ENCODE measurements at regions not wholly inside any gene's neighbourhood (a gene's known extent, or its start where the extent isn't known, plus 50 kb on each side); places are given as distances from the start of the nearest gene placed in this dataset.
"Not testable (repeated sequence)": the region's sequence is repeated elsewhere in the genome, so short reads cannot be mapped to it uniquely, and the experiment has no call there.

DNA sequence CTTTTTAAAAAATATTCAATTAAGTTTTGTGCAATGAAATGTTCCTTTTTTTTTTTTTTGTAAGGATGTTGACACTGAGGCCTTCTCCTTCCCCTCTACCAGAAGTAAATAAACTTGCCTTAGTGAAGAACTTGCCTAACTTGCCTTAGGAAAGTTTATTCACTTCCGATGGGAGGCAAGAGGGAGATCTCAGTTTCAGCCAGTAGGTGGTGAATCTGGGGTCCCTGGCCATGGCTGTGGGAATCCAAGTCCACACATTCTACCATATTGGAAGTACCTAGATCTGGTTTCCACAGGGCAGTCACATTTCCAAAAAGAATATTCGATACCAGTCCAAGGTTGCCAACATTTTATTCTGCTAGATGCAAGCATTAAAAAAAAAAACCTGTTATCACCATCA, 270.9 kb downstream of the CCSER2 start:
- TF ChIP-seq, protein P1, sequence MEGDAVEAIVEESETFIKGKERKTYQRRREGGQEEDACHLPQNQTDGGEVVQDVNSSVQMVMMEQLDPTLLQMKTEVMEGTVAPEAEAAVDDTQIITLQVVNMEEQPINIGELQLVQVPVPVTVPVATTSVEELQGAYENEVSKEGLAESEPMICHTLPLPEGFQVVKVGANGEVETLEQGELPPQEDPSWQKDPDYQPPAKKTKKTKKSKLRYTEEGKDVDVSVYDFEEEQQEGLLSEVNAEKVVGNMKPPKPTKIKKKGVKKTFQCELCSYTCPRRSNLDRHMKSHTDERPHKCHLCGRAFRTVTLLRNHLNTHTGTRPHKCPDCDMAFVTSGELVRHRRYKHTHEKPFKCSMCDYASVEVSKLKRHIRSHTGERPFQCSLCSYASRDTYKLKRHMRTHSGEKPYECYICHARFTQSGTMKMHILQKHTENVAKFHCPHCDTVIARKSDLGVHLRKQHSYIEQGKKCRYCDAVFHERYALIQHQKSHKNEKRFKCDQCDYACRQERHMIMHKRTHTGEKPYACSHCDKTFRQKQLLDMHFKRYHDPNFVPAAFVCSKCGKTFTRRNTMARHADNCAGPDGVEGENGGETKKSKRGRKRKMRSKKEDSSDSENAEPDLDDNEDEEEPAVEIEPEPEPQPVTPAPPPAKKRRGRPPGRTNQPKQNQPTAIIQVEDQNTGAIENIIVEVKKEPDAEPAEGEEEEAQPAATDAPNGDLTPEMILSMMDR (IDR thresholded peaks at IDR 0.05) = no peak
- DNase-seq (no peak), ATAC-seq (no peak)
- H3K27ac ChIP-seq = no peak overlapping the region
- intact Hi-C loops (cut with DNase I) = no loop called here
- H3K27me3 ChIP-seq (ENCODE audit: low read depth) = no peaks in the 10 kb centered on the region
- H3K9me3 ChIP-seq = no peaks in the 10 kb centered on the region
- H3K4me1 ChIP-seq = no peaks in the 10 kb centered on the region
- H3K36me3 ChIP-seq = no peaks in the 10 kb centered on the region
- H3K4me3 ChIP-seq = no peak overlapping the region

DNA sequence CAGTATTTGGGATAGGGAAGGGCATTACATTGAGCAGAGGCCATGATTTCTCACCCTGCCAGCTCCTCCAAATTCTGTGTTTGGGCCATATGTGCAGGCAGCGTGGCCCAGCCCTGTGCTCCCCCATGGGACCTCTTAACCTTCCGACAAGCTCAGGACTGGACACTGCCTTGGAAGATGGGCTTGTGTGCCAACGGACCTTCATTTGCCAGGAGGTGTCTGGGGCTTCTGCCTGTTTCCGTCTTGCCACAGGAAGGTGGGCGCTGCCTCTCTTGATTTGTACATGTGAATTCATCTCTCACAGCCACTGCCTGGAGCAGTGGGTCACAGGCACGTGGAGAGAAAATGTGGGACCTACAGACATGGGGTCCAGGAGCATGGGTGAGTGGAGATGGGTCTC, 272.6 kb downstream of the CCSER2 start:
- DNase-seq = no peak
- Histone ChIP-seq H3K27ac (no peak overlapping the region), H3K4me3 (no peak overlapping the region), H3K27me3 (ENCODE audit: low read depth) (no peaks in the 10 kb centered on the region), H3K9me3 (no peaks in the 10 kb centered on the region), H3K36me3 (no peaks in the 10 kb centered on the region), H3K4me1 (no peaks in the 10 kb centered on the region)
- TF ChIP-seq, protein P1 (IDR thresholded peaks at IDR 0.05) = no peak
- no peak for ATAC-seq
- intact Hi-C loops (cut with DNase I) = no loop called here

DNA sequence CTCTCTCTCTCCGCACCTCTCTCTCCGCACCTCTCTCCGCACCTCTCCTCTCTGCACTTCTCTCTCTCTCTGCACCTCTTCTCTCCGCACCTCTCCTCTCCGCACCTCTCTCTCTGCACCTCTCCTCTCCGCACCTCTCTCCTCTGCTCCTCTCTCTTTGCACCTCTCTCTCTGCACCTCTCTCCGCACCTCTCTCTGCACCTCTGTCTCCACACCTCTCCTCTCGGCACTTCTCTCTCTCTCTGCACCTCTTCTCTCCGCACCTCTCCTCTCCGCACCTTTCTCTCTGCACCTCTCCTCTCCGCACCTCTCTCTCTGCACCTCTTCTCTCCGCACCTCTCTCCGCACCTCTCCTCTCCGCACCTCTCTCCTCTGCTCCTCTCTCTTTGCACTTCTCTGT, 274.2 kb downstream of the CCSER2 start:
- DNase-seq; H3K36me3 ChIP-seq; H3K4me3 ChIP-seq; H3K4me1 ChIP-seq; ATAC-seq; H3K27me3 ChIP-seq (ENCODE audit: low read depth); intact Hi-C loops (cut with DNase I); H3K27ac ChIP-seq; H3K9me3 ChIP-seq: not testable (repeated sequence)

DNA sequence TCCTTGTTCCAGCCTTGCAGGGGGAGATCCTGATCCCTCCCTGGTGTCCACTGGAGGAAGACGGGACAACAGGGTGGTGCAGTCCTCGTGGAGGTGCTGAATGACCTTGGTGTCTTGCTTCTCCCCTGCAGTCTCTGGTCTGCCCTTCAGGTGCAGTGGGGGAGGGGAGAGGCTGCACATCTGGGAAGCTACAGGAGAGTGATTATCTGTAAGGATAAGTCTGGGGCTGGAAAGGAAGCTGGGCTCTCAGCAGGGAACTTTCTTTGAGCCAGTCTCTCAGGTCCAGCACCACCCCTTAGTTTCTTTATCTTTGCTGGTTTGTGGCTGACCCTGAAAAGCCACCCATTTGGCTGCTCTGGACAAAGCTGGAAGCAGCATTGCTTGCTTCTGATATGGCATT, 275.6 kb downstream of the CCSER2 start:
- no peak overlapping the region for H3K27ac ChIP-seq
- intact Hi-C loops (cut with DNase I) = no loop called here
- no peak overlapping the region for H3K4me3 ChIP-seq
- H3K36me3 ChIP-seq = no peaks in the 10 kb centered on the region
- ATAC-seq (no peak), DNase-seq (no peak)
- TF ChIP-seq, protein P1 (IDR thresholded peaks at IDR 0.05) = no peak
- H3K9me3 ChIP-seq = no peaks in the 10 kb centered on the region
- no peaks in the 10 kb centered on the region for H3K27me3 ChIP-seq (ENCODE audit: low read depth)
- H3K4me1 ChIP-seq = no peaks in the 10 kb centered on the region

DNA sequence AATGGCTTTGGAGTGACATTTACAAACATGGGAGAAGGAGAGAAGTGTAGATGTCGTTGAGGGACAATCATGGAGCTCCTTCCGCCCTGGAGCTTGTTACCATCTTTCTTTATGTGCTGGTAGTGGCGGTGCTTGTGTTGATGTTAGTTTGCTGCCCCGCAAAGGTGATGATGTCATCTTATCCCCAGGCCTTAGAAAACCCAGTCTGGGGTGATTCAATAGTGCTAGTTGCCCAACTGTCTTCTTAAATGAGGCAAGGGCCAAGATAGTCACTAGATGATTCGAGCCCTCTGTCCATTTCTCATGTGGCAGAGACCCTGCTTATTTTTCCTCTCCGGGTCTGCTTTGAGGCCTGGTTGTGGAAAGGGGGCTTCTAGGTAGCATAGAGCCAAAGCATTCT, 277.4 kb downstream of the CCSER2 start:
- intact Hi-C loops (cut with DNase I) = no loop called here
- no peak for ATAC-seq
- Histone ChIP-seq H3K4me3 (no peak overlapping the region), H3K27ac (no peak overlapping the region), H3K4me1 (no peaks in the 10 kb centered on the region), H3K9me3 (no peaks in the 10 kb centered on the region), H3K36me3 (no peaks in the 10 kb centered on the region), H3K27me3 (ENCODE audit: low read depth) (no peaks in the 10 kb centered on the region)
- no peak for DNase-seq
- TF ChIP-seq, protein P1 (IDR thresholded peaks at IDR 0.05) = no peak

DNA sequence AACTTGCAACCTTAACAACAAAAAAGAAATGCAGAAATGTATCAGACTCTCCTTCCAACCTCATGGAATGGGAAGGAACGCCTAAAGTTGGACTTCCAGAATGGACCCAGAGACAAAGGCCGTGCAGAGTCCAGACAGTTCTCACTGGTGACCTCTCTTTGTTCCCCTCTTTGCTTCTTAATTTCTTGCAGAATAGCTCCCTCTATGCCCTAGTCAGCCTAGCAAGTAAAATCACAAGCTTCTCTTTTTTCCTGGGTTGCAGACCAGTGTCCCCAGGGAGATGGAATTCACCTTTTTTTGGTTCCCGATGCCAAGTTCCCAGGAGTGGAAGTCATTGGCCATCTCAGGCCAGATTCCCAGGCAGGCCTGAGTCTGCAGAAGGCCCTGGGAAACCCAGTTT, 278.0 kb downstream of the CCSER2 start:
- H3K36me3 ChIP-seq = no peaks in the 10 kb centered on the region
- H3K4me3 ChIP-seq = no peak overlapping the region
- TF ChIP-seq, protein P1 (IDR thresholded peaks at IDR 0.05) = no peak
- H3K27me3 ChIP-seq (ENCODE audit: low read depth) = no peaks in the 10 kb centered on the region
- no peak for DNase-seq
- H3K27ac ChIP-seq = no peak overlapping the region
- intact Hi-C loops (cut with DNase I) = no loop called here
- ATAC-seq = no peak
- no peaks in the 10 kb centered on the region for H3K9me3 ChIP-seq
- no peaks in the 10 kb centered on the region for H3K4me1 ChIP-seq

Measured in lower lobe of right lung (tissue), 2 donors.